ENCODE measurements at regions not wholly inside any gene's neighbourhood (a gene's known extent, or its start where the extent isn't known, plus 50 kb on each side); places are given as distances from the start of the nearest gene placed in this dataset.

GRCh38 chr5:91443023-91443422 is 59.9 kb upstream of the ARRDC3 start (continued):
- no peak for TF ChIP-seq BCL3 (IDR thresholded peaks at IDR 0.05; ENCODE audit: borderline replicate concordance, insufficient read depth, low read depth, low read length, poor library complexity, severe bottlenecking)

- CTCF ChIA-PET: interaction anchor here (0.7 to 1.3 kb wide), 2 partner anchors 16 to 22 kb away, joined by 3 to 8 read pairs; no protein-coding TSS in a partner anchor
- no peak for FAIRE-seq
- no peak for ATAC-seq
These were observed 58.0 kb upstream of the ARRDC3 start for GRCh38 chr5:91441082-91441481.

More at GRCh38 chr5:91441082-91441481, 58.0 kb upstream of the ARRDC3 start:
- no peaks in the 10 kb centered on the region for H4K20me1 ChIP-seq (ENCODE audit: control insufficient read depth, insufficient read depth)
- no peak for TF ChIP-seq MYC (IDR thresholded peaks at IDR 0.05; ENCODE audit: insufficient read depth, insufficient read length, insufficient replicate concordance, low read length, severe bottlenecking)
- no peak for TF ChIP-seq EZH2 (IDR thresholded peaks at IDR 0.05; ENCODE audit: borderline replicate concordance, control insufficient read depth, low read depth, low read length)
- TF ChIP-seq FOXM1 (IDR thresholded peaks at IDR 0.05; ENCODE audit: low read depth, low read length): no peak
- TF ChIP-seq PBX3 (IDR thresholded peaks at IDR 0.05; ENCODE audit: insufficient replicate concordance, low read depth, low read length): no peak
- TF ChIP-seq SMAD1 (IDR thresholded peaks at IDR 0.05; ENCODE audit: low read depth, partially characterized antibody): no peak
- TF ChIP-seq HDAC6 (IDR thresholded peaks at IDR 0.05; ENCODE audit: unreplicated experiment): no peak
- TF ChIP-seq TAF1 (IDR thresholded peaks at IDR 0.05; ENCODE audit: borderline replicate concordance, low read depth, low read length): no peak
- no peak for TF ChIP-seq BCLAF1 (IDR thresholded peaks at IDR 0.05)
- TF ChIP-seq ZBTB33 (IDR thresholded peaks at IDR 0.05): no peak
- no peak for TF ChIP-seq CREB1 (IDR thresholded peaks at IDR 0.05; ENCODE audit: low read depth)
- TF ChIP-seq NRF1 (conservative IDR thresholded peaks at IDR 0.05; ENCODE audit: low read depth, low read length): no peak
- no peak for TF ChIP-seq TCF12 (IDR thresholded peaks at IDR 0.05; ENCODE audit: low read depth, low read length)
- TF ChIP-seq MYB (IDR thresholded peaks at IDR 0.05; ENCODE audit: borderline replicate concordance, low read depth, low read length): no peak
- TF ChIP-seq NR2C1 (IDR thresholded peaks at IDR 0.05): no peak
- no peak for TF ChIP-seq BACH1 (IDR thresholded peaks at IDR 0.05; ENCODE audit: borderline replicate concordance)
- H3K79me2 ChIP-seq (ENCODE audit: control insufficient read depth, insufficient read depth, low read length): no peaks in the 10 kb centered on the region
- no peak overlapping the region for H3K9ac ChIP-seq (ENCODE audit: control insufficient read depth, insufficient read depth, low read length)
- no TSS peak for BruUV-seq (replicated peaks)
- no peaks in the 10 kb centered on the region for H3K4me1 ChIP-seq (ENCODE audit: control insufficient read depth, insufficient read depth, low read length)
- H2AFZ ChIP-seq (ENCODE audit: control insufficient read depth, low read depth, low read length): no peak overlapping the region
- H3K27me3 ChIP-seq (replicated peaks in 1 of 2; ENCODE audit: control insufficient read depth in 2 of 2, insufficient read depth in 2 of 2, low read length in 1 of 2): no peaks in the 10 kb centered on the region
- no peaks in the 10 kb centered on the region for H3K36me3 ChIP-seq (ENCODE audit: control insufficient read depth in 2 of 2, insufficient read depth in 2 of 2, low read length in 1 of 2)
- no peak overlapping the region for H3K4me3 ChIP-seq
- H3K4me2 ChIP-seq (ENCODE audit: control insufficient read depth, insufficient read depth): no peak overlapping the region
- intact Hi-C loops (cut with micrococcal nuclease; ENCODE audit: unreplicated experiment) (no loop called here), in situ Hi-C loops (cut with MboI) (no loop called here)
- ChIA-PET SMC1A (ENCODE audit: uncharacterized antibody, unreplicated experiment) (no interaction called here), POLR2A (no interaction called here), RAD21 (ENCODE audit: unreplicated experiment) (interaction anchor here (0.6 to 2.0 kb wide), 2 partner anchors 22 to 118 kb away, joined by 3 to 9 read pairs; no protein-coding TSS in a partner anchor)
- DNase-seq (ENCODE audit: low read depth, low spot score): no peak
- H3K27ac ChIP-seq (ENCODE audit: control insufficient read depth, insufficient read depth): no peak overlapping the region
- 94% methylated on average over 1 of the region's 1 CpG for WGBS (ENCODE audit: insufficient coverage, insufficient replicate concordance, low lambda C conversion rate, missing lambda C conversion rate)
- H3K9me3 ChIP-seq (replicated peaks; ENCODE audit: control insufficient read depth, insufficient read depth, low read length): no peaks in the 10 kb centered on the region

Data from GM12878 (cell line).